ENCODE measurements at regions not wholly inside any gene's neighbourhood (a gene's known extent, or its start where the extent isn't known, plus 50 kb on each side); places are given as distances from the start of the nearest gene placed in this dataset.

DNA sequence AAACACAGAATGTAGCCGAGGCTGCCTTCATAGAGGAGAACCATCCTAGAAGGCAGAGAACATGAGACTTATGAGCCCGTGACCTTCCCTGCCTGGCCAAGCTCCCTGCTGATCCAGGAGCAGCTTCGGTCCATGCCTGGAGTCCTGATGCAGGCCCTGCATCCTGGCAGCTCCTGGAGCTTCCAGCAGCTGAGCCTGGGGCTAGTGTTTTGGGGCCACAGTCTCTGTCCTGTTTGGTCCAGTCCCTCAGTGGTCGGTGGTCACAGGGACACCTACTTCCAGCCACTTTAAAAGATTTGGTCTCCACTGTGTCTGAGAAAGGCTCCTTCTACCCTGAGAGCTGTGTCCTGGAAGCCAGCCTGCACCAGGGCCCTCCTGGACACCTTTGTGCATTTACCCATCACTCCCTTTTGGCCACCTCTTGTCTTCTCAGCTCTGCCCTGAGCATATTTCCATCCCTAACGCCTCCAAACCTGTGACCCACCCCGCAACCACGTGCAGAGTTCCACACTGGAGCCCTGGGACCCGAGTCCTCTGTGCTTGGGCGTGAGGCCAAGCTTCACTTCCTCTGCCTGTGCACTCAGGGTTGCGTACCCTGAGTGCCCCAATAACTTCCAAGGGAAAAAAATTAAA lies 315.2 kb upstream of the ZNF32 start:
- H3K27me3 Mint-ChIP-seq = peaks cover 13 to 40% (median 34%) of the 10 kb centered on the region in 3 donors
- peak overlapping the region in 1 of 6 donors; percentile 33 for H3K27ac Mint-ChIP-seq
- no peak for ATAC-seq (ENCODE audit: low read depth in 2 of 2)
- peaks cover 0 to 4% (median 3%) of the 10 kb centered on the region in 7 donors for H3K9me3 Mint-ChIP-seq
- no peak overlapping the region for H3K4me3 Mint-ChIP-seq
- peaks cover 8 to 17% (median 9%) of the 10 kb centered on the region in 3 donors for H3K4me1 Mint-ChIP-seq
- H3K36me3 Mint-ChIP-seq = no peaks in the 10 kb centered on the region
- no peak for DNase-seq

DNA sequence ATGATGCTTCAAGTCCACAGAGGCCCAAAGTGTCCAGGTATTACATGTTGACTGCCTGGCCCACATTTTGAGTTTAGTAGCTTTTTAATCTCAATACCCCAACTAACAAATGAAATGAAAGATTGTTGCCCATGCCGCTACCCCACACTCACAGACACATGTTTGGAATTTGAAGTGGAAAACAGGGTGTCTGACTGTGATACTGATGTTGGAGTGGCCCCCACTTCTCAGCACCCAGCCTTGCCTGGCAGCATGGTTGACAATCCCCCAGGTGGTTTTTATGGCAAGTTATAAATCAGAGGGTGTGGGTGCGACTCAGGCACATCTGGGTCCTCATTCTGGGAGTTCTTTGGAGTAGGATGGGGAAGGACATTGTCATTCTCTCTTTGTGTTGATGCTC lies 314.7 kb upstream of the ZNF32 start:
- H3K4me3 Mint-ChIP-seq = no peak overlapping the region
- peaks cover 13 to 34% (median 34%) of the 10 kb centered on the region in 3 donors for H3K27me3 Mint-ChIP-seq

DNA sequence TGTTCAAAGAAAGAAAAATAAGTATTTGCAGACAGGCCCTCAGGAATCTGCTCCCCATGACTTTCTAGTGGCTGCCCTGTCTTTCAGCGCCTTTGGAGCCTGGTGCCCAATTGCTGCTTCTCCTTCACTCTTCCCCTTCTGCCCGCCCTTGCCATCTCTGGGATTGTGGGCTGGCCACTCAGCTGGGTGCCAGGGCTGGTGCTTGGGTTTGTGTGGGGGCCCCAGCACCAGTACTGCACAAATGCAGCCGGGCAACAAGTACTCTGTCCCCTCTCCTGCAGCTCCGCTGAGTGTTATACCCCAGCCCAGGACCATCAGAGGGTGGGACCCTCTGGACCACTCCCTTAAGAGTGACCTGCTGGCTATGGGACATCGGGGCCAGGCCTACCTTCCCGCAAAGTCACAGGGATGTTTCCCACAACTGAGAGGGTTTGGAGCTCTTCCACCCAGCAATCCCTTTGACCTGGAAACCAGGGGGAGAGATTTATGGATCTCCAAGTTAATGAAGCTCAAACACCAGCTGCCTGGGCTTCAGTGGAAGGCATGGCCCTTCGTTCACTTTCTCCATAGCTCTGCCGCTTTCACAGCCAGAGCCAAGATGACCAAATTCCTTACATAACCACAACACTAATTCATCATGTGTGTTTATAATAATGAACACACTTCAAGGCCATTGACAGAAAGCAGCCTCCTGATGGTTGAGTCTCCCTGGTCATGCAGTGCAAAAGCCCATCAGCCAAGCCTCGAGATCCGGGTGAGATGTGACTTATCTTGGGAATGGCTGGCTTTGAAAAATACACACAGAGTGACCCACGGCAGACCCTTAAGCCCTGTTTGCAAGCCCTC lies 313.9 kb upstream of the ZNF32 start:
- ATAC-seq (ENCODE audit: low read depth in 2 of 2) = no peak
- Mint-ChIP-seq H3K36me3 (no peaks in the 10 kb centered on the region), H3K4me1 (peaks cover 8 to 17% (median 9%) of the 10 kb centered on the region in 3 donors), H3K27ac (peak overlapping the region in 1 of 6 donors; percentile 58), H3K4me3 (no peak overlapping the region), H3K9me3 (peaks cover 0 to 8% (median 4%) of the 10 kb centered on the region in 7 donors), H3K27me3 (peaks cover 20 to 36% (median 31%) of the 10 kb centered on the region in 3 donors)
- no peak for DNase-seq

More for the DNA sequence above, 314.7 kb upstream of the ZNF32 start:
- H3K36me3 Mint-ChIP-seq = no peaks in the 10 kb centered on the region
- H3K4me1 Mint-ChIP-seq = peaks cover 8 to 17% (median 9%) of the 10 kb centered on the region in 3 donors
- DNase-seq = no peak
- ATAC-seq (ENCODE audit: low read depth in 2 of 2) = no peak
- no peak overlapping the region for H3K27ac Mint-ChIP-seq
- peaks cover 0 to 5% (median 4%) of the 10 kb centered on the region in 7 donors for H3K9me3 Mint-ChIP-seq

DNA sequence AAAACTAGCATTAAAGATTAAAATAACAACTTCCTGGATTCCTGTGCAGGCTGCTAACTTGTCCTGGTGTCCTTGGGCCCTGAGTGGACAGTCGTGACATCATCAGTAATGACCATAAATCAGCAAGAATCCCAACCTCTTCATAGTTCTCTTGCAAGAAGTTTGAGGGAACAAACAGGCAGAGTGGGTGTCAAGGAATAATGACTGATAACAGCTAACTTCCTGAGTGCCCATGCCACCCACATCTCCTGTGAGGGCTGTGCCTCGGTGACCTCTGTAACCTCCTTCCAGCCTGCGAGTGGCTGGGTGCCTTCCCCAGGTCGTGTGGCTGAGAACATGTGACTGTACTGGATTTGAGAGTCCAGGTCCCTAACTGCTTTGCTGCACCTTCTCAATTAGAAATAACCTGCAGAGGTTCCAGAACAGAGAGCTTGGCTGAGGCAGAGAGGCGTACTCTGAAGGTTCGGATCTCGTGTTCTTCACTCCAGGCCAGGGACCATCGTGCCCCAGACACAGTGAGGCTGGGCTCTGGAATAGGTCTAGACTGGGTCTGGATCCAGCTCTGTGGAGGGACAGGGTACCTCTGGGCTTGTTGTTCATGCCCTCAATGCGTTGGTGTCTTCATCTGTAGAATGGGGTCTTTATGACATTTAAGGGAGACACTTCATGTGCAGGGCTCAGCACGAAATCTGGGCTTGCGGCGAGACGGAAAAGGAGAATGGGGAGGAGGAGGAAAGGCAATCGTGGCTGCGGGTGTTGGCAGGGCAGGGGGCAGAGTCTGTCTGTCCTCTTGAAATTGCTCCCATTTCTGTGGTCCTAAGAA lies 313.1 kb upstream of the ZNF32 start:
- H3K4me1 Mint-ChIP-seq = peaks cover 8 to 17% (median 9%) of the 10 kb centered on the region in 3 donors
- H3K27me3 Mint-ChIP-seq = peaks cover 22 to 34% (median 28%) of the 10 kb centered on the region in 3 donors
- H3K27ac Mint-ChIP-seq = no peak overlapping the region
- ATAC-seq (ENCODE audit: low read depth in 2 of 2) (no peak), DNase-seq (no peak)
- no peaks in the 10 kb centered on the region for H3K36me3 Mint-ChIP-seq
- peak overlapping the region in 1 of 8 donors; percentile 22 for H3K4me3 Mint-ChIP-seq
- H3K9me3 Mint-ChIP-seq = peaks cover 0 to 9% (median under 1%) of the 10 kb centered on the region in 7 donors

DNA sequence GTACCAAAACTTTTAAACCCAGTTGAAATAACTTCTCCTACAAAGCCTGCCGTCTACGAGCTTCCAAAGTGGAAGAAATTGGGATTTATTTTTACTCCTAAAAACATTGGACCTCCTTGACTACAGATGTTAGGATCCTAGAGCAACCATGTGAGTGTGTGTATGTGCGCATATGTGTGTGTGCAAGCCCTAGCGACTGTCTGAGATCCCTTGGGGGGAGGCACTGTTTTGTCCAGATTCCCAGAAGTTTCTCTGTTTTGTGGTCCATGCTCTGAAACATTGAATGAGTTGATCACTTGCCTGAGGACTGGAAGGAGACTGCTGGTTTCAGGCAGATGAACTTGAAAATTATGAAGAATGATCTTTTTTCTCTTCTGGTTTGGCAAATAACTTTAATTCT lies 312.3 kb upstream of the ZNF32 start:
- Mint-ChIP-seq H3K9me3 (peaks cover 0 to 9% (median 2%) of the 10 kb centered on the region in 7 donors), H3K27ac (no peak overlapping the region)
- no peak for DNase-seq

DNA sequence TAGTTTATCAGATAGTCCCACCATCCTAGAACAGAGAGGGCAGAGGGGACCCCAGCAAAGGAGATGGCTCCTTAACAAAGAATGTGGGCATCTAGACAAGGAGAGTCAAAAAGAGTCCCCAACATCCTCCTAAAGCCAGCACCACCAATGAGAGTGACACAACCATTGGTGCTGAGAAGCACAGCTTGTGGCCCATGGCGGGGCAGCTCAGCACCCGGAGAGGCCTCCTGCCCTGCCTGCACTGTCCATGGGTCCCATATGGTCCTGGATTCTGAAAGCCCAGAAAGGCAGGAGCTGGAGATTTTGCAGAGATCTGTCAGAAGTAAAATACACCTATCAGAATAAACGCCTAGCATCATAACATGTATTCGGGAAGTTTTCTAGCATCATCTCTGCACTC lies 311.8 kb upstream of the ZNF32 start:
- Mint-ChIP-seq H3K27ac (no peak overlapping the region), H3K36me3 (no peaks in the 10 kb centered on the region), H3K4me1 (peaks cover 4 to 12% (median 8%) of the 10 kb centered on the region in 3 donors), H3K4me3 (no peak overlapping the region), H3K27me3 (peaks cover 22 to 35% (median 29%) of the 10 kb centered on the region in 3 donors), H3K9me3 (peaks cover 0 to 9% (median 0%) of the 10 kb centered on the region in 7 donors)
- DNase-seq (no peak), ATAC-seq (ENCODE audit: low read depth in 2 of 2) (no peak)

More for the DNA sequence above, 312.3 kb upstream of the ZNF32 start:
- ATAC-seq (ENCODE audit: low read depth in 2 of 2) = no peak
- Mint-ChIP-seq H3K36me3 (no peaks in the 10 kb centered on the region), H3K27me3 (peaks cover 20 to 34% (median 34%) of the 10 kb centered on the region in 3 donors), H3K4me3 (no peak overlapping the region), H3K4me1 (peaks cover 8 to 17% (median 9%) of the 10 kb centered on the region in 3 donors)

DNA sequence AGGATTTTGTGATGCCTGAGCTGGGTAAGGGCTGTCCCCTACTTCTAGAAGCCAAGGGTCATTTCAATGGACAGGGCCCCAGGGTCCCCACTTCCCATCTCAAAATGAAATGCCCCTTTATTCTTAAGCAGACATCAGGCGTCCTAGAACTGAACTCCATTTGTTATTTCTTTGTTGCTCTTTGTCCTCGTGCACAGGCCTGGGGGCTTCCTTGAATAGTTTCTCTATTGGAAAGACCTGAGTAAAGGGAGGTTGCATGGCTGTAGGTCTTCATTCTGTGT lies 311.4 kb upstream of the ZNF32 start:
- Mint-ChIP-seq H3K4me3 (no peak overlapping the region), H3K9me3 (peaks cover 0 to 9% (median 0%) of the 10 kb centered on the region in 7 donors), H3K4me1 (peaks cover 0 to 8% (median 5%) of the 10 kb centered on the region in 3 donors), H3K27ac (peak overlapping the region in 1 of 6 donors; percentile 34), H3K36me3 (no peaks in the 10 kb centered on the region), H3K27me3 (peaks cover 22 to 35% (median 25%) of the 10 kb centered on the region in 3 donors)
- DNase-seq (no peak), ATAC-seq (ENCODE audit: low read depth in 2 of 2) (no peak)

DNA sequence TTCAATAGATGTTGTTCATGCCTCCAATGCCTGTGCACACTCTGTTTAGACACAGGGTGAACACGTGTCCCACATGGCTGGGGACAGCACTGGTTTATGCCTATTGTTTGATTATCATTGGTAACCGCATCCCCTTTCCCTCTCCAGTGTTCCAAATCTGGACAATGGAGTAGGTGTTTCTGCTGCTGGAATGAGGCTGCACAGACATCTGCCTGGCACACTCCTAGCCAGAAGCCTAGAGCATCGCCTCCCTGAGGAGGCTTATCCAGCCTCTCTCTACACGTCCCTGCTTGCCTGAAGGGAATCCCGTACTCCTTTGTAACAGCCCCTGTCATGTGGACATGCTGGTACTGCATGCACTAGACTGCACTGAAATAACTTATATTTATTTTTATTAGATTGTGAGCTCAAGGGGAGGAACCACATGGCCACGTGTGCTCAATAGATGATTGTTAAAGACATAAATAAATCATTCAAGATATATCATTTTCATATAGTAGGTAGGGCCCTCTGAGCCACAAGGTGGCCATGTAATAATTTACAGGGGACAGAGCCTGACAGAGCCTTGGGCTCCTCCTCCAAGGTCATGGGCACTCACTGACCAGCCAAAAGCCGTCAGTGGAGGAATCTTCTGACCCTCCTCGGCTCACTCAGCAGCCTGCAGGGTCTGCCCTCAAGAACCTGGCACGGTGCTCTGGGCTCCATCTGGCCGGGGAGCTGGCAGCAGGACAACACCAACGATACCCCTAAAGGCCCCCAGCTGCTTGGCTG lies 310.9 kb upstream of the ZNF32 start:
- no peaks in the 10 kb centered on the region for H3K36me3 Mint-ChIP-seq
- DNase-seq (no peak), ATAC-seq (ENCODE audit: low read depth in 2 of 2) (no peak)
- H3K27ac Mint-ChIP-seq = no peak overlapping the region
- H3K4me1 Mint-ChIP-seq = peaks cover 0 to 4% (median 4%) of the 10 kb centered on the region in 3 donors
- H3K9me3 Mint-ChIP-seq = peaks cover 0 to 9% (median 0%) of the 10 kb centered on the region in 7 donors
- H3K4me3 Mint-ChIP-seq = no peak overlapping the region
- peaks cover 17 to 33% (median 21%) of the 10 kb centered on the region in 3 donors for H3K27me3 Mint-ChIP-seq

DNA sequence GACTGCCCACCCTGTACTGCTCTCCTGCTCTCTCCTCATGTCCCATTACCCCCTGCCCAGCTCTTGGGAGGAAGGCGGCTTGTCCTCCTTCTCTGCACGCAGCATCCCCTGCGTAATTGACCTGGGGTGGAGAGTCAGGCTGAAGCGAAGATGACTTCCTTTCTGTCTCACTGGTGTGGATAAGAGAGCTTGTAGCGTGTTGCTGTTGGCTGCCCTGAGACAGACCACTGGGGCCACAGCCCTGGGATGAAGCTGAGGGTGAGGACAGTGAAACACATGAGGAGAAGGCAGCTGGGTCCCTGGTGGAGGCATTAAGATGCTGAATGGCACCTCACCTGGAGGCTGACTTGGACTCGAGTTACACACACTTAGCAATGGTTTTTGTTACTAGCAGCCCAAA lies 310.3 kb upstream of the ZNF32 start:
- Mint-ChIP-seq H3K27me3 (peaks cover 11 to 29% (median 20%) of the 10 kb centered on the region in 3 donors), H3K36me3 (no peaks in the 10 kb centered on the region), H3K27ac (no peak overlapping the region), H3K4me3 (no peak overlapping the region), H3K4me1 (no peaks in the 10 kb centered on the region), H3K9me3 (peaks cover 0 to 8% (median 0%) of the 10 kb centered on the region in 7 donors)
- no peak for ATAC-seq (ENCODE audit: low read depth in 2 of 2)
- no peak for DNase-seq

DNA sequence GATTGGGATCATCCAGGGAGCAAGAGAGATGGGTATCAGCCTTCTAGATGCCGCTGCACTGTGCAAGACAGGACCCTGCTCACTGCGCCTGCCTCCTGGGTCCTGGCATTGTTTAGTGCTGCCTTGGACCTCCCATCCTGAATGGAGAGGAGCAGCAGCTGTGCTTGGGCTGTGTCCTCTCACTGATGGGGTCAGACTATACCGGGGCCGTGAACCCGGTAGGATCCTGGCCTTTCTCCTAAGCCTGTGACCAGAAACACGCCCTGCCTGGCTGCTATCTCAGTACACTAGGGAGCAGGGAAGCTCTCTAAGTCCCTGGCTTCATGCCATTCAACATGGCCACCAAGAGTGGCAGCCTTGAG lies 309.4 kb upstream of the ZNF32 start:
- Mint-ChIP-seq H3K4me1 (no peaks in the 10 kb centered on the region), H3K27me3 (peaks cover 9 to 33% (median 26%) of the 10 kb centered on the region in 3 donors), H3K4me3 (no peak overlapping the region), H3K27ac (no peak overlapping the region), H3K36me3 (no peaks in the 10 kb centered on the region), H3K9me3 (peaks cover 0 to 6% (median 2%) of the 10 kb centered on the region in 7 donors)
- ATAC-seq (ENCODE audit: low read depth in 2 of 2) = no peak
- no peak for DNase-seq

DNA sequence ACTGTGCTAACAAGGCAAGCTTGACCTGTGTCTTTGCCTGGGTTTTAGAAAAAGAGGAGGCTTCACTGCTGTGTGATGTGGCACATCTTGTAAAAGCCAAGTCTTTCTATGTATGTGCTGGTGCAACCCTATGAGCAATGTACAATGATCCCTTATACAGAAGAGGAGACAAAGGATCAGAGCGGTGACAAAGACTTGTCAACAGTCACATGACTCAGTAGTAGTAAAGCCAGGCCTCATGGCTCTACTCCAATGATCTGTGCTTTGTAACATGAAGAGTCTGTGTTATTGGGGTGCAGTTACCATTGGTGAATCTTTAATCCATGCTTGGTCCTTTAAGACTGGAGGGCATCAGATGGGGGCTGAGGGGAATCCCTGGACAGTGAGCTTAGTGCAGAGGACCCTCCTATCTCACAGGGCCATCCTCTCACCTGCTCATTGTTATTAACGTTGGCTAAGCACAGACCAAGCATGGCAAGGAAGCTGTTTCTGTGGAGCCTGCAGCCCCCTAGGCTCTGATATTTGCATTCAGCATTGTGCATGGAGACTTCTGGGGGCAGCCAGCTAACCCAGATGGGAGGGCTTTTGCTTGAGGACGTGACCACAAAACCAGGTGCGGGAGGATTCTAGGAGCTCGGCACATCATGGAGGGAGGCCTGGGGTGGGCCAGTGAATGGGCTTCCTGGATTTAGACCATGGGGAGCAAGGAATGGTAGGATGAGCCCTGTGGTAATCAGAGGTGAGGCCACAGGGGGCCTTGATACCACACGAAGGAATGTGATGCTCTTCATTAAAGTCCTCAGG lies 308.8 kb upstream of the ZNF32 start:
- no peaks in the 10 kb centered on the region for H3K4me1 Mint-ChIP-seq
- peaks cover 0 to 9% (median 6%) of the 10 kb centered on the region in 7 donors for H3K9me3 Mint-ChIP-seq
- H3K4me3 Mint-ChIP-seq = no peak overlapping the region
- ATAC-seq (ENCODE audit: low read depth in 2 of 2) (no peak), DNase-seq (no peak)
- peak overlapping the region in 1 of 6 donors; percentile 16 for H3K27ac Mint-ChIP-seq
- H3K36me3 Mint-ChIP-seq = no peaks in the 10 kb centered on the region
- peaks cover 14 to 36% (median 30%) of the 10 kb centered on the region in 3 donors for H3K27me3 Mint-ChIP-seq

DNA sequence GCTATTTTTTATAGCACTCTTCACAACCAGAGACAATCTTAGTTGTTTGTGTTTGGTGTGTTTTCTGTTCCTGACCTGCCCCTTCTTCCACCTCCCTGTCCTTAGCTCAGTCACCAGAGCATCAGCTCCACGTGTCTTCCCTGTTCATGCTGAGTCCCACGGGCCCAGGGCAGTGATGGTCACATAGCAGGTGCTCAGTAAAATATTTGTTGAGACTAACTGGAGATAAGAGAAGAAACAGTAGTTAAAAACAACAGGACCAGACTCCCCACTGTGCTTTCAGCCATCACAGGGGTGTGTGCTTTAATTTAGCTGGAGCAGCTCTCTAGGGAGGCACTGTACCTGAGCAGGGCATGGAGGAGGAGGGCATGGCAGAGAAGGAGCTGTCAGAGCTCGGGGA lies 307.3 kb upstream of the ZNF32 start:
- Mint-ChIP-seq H3K4me1 (no peaks in the 10 kb centered on the region), H3K9me3 (peaks cover 4 to 12% (median 6%) of the 10 kb centered on the region in 7 donors), H3K27me3 (peaks cover 14 to 29% (median 27%) of the 10 kb centered on the region in 3 donors), H3K36me3 (no peaks in the 10 kb centered on the region), H3K27ac (no peak overlapping the region), H3K4me3 (no peak overlapping the region)
- DNase-seq (no peak), ATAC-seq (ENCODE audit: low read depth in 2 of 2) (no peak)
